Nephron progenitor cell (in vitro differentiated cells): ENCODE measurements at regions not wholly inside any gene's neighbourhood (a gene's known extent, or its start where the extent isn't known, plus 50 kb on each side); places are given as distances from the start of the nearest gene placed in this dataset.

ENCODE experiments used
- DNase-seq: peaks from one replicate; pipeline ENCODE4 v3.0.0; 2021
- H3K27ac Mint-ChIP-seq: 2 replicates; pipeline ENCODE4 v1.8.0; 2021; ENCODE audit warnings: mild to moderate bottlenecking, moderate library complexity, mixed read lengths
- H3K27me3 Mint-ChIP-seq: 2 replicates; pipeline ENCODE4 v1.8.0; 2021; ENCODE audit warnings: mild to moderate bottlenecking, low read depth, mixed read lengths; ENCODE audit not compliant: poor library complexity
- H3K36me3 Mint-ChIP-seq: 2 replicates; pipeline ENCODE4 v1.8.0; 2021; ENCODE audit warnings: low read depth, mixed read lengths
- H3K4me1 Mint-ChIP-seq: 2 replicates; pipeline ENCODE4 v1.8.0; 2021; ENCODE audit warnings: mixed read lengths
- H3K4me3 Mint-ChIP-seq: 2 replicates; pipeline ENCODE4 v1.8.0; 2021; ENCODE audit warnings: mild to moderate bottlenecking, moderate library complexity, mixed read lengths
- H3K9me3 Mint-ChIP-seq: 2 replicates; pipeline ENCODE4 v1.8.0; 2021; ENCODE audit warnings: mild to moderate bottlenecking, moderate library complexity, mixed read lengths
- CTCF ChIP-seq: fragments of 200-600 bp; sonication (generic); IDR thresholded peaks from 2 replicates; pipeline ENCODE4 v1.5.0; 2021; ENCODE audit warnings: antibody characterized with exemption

DNA sequence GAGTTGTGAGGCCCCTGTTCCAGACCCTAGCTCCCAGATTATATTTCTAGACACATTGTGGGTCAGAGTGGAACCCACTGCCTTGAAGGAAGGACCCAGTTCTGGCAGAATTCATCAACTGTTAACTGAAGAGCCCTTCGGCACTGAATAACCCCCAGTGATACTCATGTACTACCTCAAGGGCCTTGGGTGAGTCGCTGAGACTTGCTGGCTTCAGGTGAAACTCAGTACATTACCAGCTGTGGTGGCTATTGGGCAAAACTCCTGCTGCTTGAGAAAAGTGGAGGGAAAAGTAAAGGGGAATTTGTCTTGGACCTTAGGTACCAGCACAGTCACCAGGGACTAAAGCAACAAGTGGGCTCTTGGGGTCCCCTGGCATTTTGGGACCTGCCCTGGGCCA is 394.9 kb upstream of the EPHA3 start:
- no peaks in the 10 kb centered on the region for H3K36me3 Mint-ChIP-seq

DNA sequence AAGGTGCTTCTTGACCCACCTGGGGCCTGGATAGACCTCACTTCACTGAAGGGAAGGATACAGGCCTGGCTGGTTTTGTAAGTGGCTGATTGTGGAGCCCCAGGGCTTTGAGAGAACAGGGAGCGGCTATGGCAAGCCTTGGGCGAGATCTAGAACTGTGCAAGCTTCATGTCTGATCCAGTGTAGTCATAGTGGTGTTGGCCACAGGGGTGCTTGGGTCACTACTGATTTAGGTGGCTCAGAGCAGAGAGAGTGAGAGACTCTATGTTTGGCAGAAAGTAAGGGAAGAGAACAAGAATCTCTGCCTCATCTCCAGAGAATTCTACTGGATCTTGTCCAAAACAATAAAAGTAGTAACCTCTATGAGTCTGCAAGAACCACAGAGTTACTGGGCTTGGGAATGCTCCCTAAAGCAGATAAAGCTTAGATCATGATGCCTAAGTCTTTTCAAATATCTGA is 394.2 kb upstream of the EPHA3 start:
- peaks cover 8% of the 10 kb centered on the region for H3K4me1 Mint-ChIP-seq
- H3K27me3 Mint-ChIP-seq = no peaks in the 10 kb centered on the region
- H3K4me3 Mint-ChIP-seq = no peak overlapping the region
- H3K27ac Mint-ChIP-seq = no peak overlapping the region
- TF ChIP-seq CTCF = no peak
- no peaks in the 10 kb centered on the region for H3K36me3 Mint-ChIP-seq
- DNase-seq = no peak
- H3K9me3 Mint-ChIP-seq = no peaks in the 10 kb centered on the region

More for the DNA sequence above, 394.9 kb upstream of the EPHA3 start:
- no peak overlapping the region for H3K4me3 Mint-ChIP-seq
- H3K27ac Mint-ChIP-seq = no peak overlapping the region
- no peaks in the 10 kb centered on the region for H3K27me3 Mint-ChIP-seq
- no peaks in the 10 kb centered on the region for H3K9me3 Mint-ChIP-seq
- no peak for TF ChIP-seq CTCF
- no peak for DNase-seq
- H3K4me1 Mint-ChIP-seq = peaks cover 8% of the 10 kb centered on the region

DNA sequence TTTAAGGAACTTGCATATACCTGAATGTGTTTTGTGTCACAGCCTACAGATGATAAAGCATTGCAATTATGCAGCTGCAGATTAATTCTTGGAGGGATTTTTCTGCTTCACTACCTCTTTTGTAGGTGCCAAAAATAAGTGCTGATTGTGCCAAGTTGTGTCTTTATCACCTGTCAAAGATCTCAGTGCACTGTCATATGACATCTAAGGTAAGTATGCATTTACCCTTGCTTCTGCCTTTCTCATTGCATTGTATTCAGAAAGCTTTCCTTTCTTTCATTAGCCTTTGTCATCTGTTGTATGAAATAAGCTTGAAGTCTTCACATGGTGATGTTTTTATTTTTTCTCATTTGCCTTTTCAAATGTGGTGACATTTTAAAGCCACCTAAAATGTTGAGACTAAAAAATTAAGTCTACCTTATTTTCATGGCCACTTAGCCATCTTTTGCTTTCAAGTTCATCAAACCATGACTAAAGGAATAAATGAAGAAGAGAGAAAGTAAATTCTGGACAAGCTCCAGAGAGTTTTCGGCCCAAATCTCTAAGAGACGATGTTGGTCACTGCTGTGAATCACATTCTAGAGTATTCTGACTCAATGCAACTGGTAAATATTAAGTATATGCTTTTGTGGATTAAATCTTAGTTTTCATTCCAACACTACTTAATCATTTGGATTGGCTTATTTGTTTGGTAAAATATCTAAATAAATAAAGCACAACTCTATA is 381.8 kb upstream of the EPHA3 start:
- Mint-ChIP-seq H3K27ac (no peak overlapping the region), H3K4me1 (no peaks in the 10 kb centered on the region), H3K4me3 (no peak overlapping the region), H3K27me3 (no peaks in the 10 kb centered on the region), H3K9me3 (peaks cover 5% of the 10 kb centered on the region), H3K36me3 (no peaks in the 10 kb centered on the region)
- no peak for DNase-seq
- no peak for TF ChIP-seq CTCF

DNA sequence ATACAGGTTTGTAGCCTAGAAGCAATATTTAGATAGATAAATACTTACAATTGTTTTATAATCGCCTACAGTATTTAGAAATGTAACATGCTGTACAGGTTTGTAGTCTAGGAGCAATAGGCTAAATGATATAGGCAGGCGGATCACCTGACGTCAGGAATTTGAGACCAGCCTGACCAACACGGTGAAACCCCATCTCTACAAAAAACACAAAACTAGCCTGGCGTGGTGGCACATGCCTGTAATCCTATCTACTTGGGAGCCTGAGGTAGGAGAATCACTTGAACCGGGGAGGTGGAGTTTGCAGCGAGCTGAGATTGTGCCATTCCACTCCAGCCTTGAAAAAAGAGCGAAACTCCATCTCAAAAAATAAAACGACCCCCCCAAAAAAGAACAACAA is 375.2 kb upstream of the EPHA3 start:
- Mint-ChIP-seq H3K27ac (no peak overlapping the region), H3K36me3 (no peaks in the 10 kb centered on the region), H3K4me1 (peaks cover 13% of the 10 kb centered on the region), H3K27me3 (peaks cover 8% of the 10 kb centered on the region), H3K4me3 (no peak overlapping the region), H3K9me3 (no peaks in the 10 kb centered on the region)
- DNase-seq = peak; percentile 13
- TF ChIP-seq CTCF = no peak

DNA sequence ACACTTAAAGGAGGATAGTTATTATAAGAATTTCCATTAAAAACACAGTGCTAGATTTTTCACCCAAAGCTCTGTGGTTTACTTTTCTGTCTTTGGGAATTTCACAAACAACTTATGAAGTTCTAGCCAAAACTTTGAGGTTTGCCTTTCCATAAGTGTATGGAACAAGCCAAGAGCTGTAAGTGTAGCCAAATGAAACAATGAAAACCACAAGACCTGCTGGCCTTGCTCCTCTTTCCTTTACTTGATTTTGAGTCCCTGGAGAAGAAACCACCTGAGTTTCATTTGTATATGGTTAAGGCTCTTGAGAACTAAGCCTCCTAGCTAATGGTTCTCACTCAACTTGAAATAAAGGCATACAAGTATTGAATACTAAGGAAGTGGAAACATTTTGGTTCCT is 365.3 kb upstream of the EPHA3 start:
- no peak for DNase-seq
- no peaks in the 10 kb centered on the region for H3K4me1 Mint-ChIP-seq
- no peaks in the 10 kb centered on the region for H3K27me3 Mint-ChIP-seq
- no peaks in the 10 kb centered on the region for H3K36me3 Mint-ChIP-seq
- H3K4me3 Mint-ChIP-seq = no peak overlapping the region
- TF ChIP-seq CTCF = no peak
- no peak overlapping the region for H3K27ac Mint-ChIP-seq
- H3K9me3 Mint-ChIP-seq = no peaks in the 10 kb centered on the region
